Ovary (tissue), 7 donors: ENCODE measurements at regions not wholly inside any gene's neighbourhood (a gene's known extent, or its start where the extent isn't known, plus 50 kb on each side); places are given as distances from the start of the nearest gene placed in this dataset.

Experiments used
- DNase-seq, 5 donors: peaks; one replicate each; pipeline ENCODE4 v3.0.0-alpha.2; 2019 to 2020
- H3K27ac ChIP-seq, 2 donors: fragments of 200-600 bp; one replicate each; pipeline versions ENCODE4 v1.5.1 to v1.8.0; 2019 to 2022
- H3K27me3 ChIP-seq: fragments of 200-600 bp; one replicate; pipeline ENCODE4 v1.8.0; 2022
- H3K36me3 ChIP-seq: fragments of 200-600 bp; sonication (generic); one replicate; pipeline ENCODE4 v1.5.1; 2019
- H3K4me1 ChIP-seq: one replicate; pipeline ENCODE4 v1.8.1; 2013; ENCODE audit warnings: mild to moderate bottlenecking, moderate library complexity; ENCODE audit not compliant: insufficient read depth
- H3K4me3 ChIP-seq: fragments of 200-600 bp; sonication (generic); one replicate; pipeline ENCODE4 v1.5.1; 2017
- H3K9me3 ChIP-seq, 2 donors: fragments of 200-600 bp in 1 of 2; sonication (generic) in 1 of 2; one replicate each; pipeline versions ENCODE4 v1.5.1 to v1.8.1; 2013 to 2019; ENCODE audit warnings: mild to moderate bottlenecking in 1 of 2, moderate library complexity in 1 of 2
- EP300 ChIP-seq: sonication (generic); formaldehyde crosslinking; IDR thresholded peaks from one replicate; pipeline ENCODE4 v1.6.1; 2017; ENCODE audit warnings: antibody characterized with exemption
- POLR2A ChIP-seq: fragments of 450-650 bp; IDR thresholded peaks from one replicate; pipeline ENCODE4 v1.6.1; 2017; ENCODE audit warnings: antibody characterized with exemption, mild to moderate bottlenecking, moderate library complexity
- WGBS, 3 donors: extraction: QIAGEN DNeasy Blood & Tissue Kit in 1 of 3; methylation state at CpG; one replicate each; pipeline versions ENCODE4 v1.1.5 to v1.1.7; 2013 to 2017; 5-methylcytosine and 5-hydroxymethylcytosine counted together
- intact Hi-C, 4 donors: fragments of 100-400 bp; cut with DNase I; formaldehyde crosslinking; loops; one replicate each; pipeline versions ENCODE4 v1.11.0 to v1.15.1; 2022 to 2023
- TF ChIP-seq, protein P1 (sequence below), 3 donors: fragments of 450-650 bp in 2 of 3; fragments of 200-600 bp in 1 of 3; IDR thresholded peaks; one replicate each; pipeline versions ENCODE4 v1.5.1 to v1.8.0; 2016 to 2022; ENCODE audit warnings: antibody characterized with exemption in 3 of 3, mild to moderate bottlenecking in 1 of 3
- donor health status: DM: no; HTN: no; CAD: no; lungs with moderate emphysema.
- donor health status: DM: no; HTN: no; CAD: no.
- donor health status: Bipolar disorder and iron deficiency.
- donor health status: DM: no; HTN: no; CAD: no.
- donor health status: DM: yes; HTN: yes; CAD: no.

DNA sequence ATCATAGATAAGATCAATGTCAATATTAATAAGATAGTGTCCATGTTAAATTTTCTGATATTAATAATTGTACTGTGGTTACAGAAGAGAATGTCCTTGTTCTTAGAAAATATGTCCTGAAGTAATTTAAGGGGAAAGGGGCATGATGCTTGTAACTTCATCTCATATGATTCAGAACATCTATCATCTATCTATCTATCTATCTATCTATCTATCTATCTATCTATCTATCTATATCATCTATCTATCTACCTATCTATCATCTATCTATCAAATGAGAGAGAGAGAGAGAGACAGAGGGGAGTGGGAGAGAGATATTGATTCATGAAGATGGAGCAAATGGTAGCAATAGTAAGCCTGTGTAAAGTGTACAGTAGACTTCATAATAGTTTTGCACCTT is 124.8 kb upstream of the FAT1 start:
- no peak for DNase-seq
- no peak overlapping the region for H3K27ac ChIP-seq
- intact Hi-C loops = no loop called here
- H3K4me1 ChIP-seq = peaks cover 5% of the 10 kb centered on the region
- no peaks in the 10 kb centered on the region for H3K27me3 ChIP-seq
- TF ChIP-seq, protein P1, sequence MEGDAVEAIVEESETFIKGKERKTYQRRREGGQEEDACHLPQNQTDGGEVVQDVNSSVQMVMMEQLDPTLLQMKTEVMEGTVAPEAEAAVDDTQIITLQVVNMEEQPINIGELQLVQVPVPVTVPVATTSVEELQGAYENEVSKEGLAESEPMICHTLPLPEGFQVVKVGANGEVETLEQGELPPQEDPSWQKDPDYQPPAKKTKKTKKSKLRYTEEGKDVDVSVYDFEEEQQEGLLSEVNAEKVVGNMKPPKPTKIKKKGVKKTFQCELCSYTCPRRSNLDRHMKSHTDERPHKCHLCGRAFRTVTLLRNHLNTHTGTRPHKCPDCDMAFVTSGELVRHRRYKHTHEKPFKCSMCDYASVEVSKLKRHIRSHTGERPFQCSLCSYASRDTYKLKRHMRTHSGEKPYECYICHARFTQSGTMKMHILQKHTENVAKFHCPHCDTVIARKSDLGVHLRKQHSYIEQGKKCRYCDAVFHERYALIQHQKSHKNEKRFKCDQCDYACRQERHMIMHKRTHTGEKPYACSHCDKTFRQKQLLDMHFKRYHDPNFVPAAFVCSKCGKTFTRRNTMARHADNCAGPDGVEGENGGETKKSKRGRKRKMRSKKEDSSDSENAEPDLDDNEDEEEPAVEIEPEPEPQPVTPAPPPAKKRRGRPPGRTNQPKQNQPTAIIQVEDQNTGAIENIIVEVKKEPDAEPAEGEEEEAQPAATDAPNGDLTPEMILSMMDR (IDR thresholded peaks at IDR 0.05) = no peak
- TF ChIP-seq EP300 = no peak
- TF ChIP-seq POLR2A = no peak
- no peak overlapping the region for H3K4me3 ChIP-seq
- no peaks in the 10 kb centered on the region for H3K9me3 ChIP-seq
- no peaks in the 10 kb centered on the region for H3K36me3 ChIP-seq

DNA sequence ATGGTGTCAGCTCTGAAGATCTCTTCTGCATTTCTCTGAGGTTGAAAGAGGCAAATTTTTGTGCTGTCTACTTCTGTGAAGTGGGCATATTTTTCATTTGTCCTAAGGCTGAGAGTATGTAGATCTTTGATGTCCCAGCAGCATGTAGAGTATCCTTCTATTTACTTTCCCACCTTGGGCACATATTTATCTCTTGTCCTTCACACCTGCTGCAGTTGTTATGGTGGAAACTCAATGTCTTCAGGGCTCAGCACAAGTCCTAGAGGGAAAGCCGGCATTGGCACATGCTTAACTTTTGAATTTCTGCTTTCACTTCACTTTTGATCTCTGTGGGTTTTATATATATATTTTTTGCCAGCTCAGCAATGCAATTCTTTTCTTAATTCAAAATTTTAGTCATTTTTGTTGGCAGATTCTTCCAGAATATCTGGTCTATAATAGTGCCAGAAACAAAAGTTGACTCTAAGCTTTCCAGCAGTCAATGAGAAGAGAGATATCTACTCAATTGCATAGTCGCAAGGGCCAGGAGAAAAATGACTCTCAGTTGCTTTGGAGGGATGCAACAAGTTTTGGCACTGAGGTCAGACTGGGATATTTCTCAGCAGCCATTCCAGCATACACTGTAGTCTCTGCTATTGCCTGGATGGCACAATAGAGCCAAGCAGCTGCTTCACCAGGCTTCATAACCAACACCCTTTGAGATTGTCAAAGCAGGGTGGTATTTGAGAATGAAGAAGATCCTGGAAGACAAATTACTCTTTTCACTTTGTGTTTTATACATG is 127.8 kb upstream of the FAT1 start:
- no peak overlapping the region for H3K4me3 ChIP-seq
- no peaks in the 10 kb centered on the region for H3K27me3 ChIP-seq
- no peak for DNase-seq
- TF ChIP-seq, protein P1 (IDR thresholded peaks at IDR 0.05) = no peak
- TF ChIP-seq POLR2A = no peak
- TF ChIP-seq EP300 = no peak
- no peaks in the 10 kb centered on the region for H3K9me3 ChIP-seq
- no peaks in the 10 kb centered on the region for H3K36me3 ChIP-seq
- intact Hi-C loops = no loop called here
- H3K27ac ChIP-seq = no peak overlapping the region
- 89 to 93% (median 92%) methylated on average over 2 of the region's 2 CpGs for WGBS, 3 donors
- H3K4me1 ChIP-seq = no peaks in the 10 kb centered on the region

DNA sequence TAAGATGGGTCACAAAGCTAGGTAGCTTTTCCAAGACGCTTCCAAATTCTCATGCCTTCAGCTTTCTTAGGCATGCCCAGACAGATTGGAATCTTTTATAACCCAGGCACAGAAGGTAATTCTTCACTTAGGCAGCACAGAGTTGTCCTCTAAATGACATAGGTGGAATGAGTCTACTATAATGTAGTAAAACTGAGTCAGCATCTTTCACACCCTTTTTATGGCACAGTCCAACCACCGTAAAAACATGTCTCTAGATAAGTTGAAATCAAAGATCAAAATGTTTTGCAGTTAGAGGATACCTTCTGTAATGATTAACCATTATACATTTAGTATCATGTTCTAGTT is 128.4 kb upstream of the FAT1 start:
- Histone ChIP-seq H3K36me3 (no peaks in the 10 kb centered on the region), H3K27me3 (no peaks in the 10 kb centered on the region), H3K4me3 (no peak overlapping the region), H3K27ac (no peak overlapping the region), H3K9me3 (no peaks in the 10 kb centered on the region), H3K4me1 (no peaks in the 10 kb centered on the region)
- WGBS, 3 donors = 75 to 88% (median 85%) methylated on average over 2 of the region's 2 CpGs
- no peak for DNase-seq
- intact Hi-C loops = no loop called here
- TF ChIP-seq POLR2A = no peak
- no peak for TF ChIP-seq EP300
- TF ChIP-seq, protein P1 (IDR thresholded peaks at IDR 0.05) = no peak

DNA sequence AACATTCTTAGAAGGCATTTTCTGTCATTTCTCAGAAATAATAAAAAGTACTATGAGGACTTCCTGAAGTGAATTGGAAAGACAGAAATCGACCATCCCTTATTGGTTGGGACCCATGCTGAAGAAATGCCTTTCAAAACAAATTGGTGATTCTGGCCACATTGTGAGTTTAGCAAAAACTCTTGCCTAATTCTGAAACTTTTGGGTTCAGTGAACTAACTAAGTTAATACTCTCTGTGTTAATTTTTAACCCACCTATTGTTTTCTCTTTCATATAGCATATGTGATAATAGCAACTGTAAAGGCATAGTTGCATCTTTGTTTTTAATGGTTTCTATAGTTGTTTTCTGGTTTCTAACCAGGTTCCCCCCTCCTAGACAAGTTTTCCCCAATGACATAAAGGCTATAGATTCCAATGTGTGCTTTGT is 129.3 kb upstream of the FAT1 start:
- TF ChIP-seq POLR2A (no peak), EP300 (no peak)
- TF ChIP-seq, protein P1 (IDR thresholded peaks at IDR 0.05) = no peak
- 73 to 84% (median 77%) methylated on average over 1 of the region's 1 CpG for WGBS, 3 donors
- Histone ChIP-seq H3K9me3 (no peaks in the 10 kb centered on the region), H3K36me3 (no peaks in the 10 kb centered on the region), H3K4me1 (no peaks in the 10 kb centered on the region), H3K27me3 (no peaks in the 10 kb centered on the region), H3K27ac (no peak overlapping the region), H3K4me3 (no peak overlapping the region)
- no peak for DNase-seq
- intact Hi-C loops = no loop called here
